ENCODE measurements at regions not wholly inside any gene's neighbourhood (a gene's known extent, or its start where the extent isn't known, plus 50 kb on each side); places are given as distances from the start of the nearest gene placed in this dataset.
"Not testable (repeated sequence)": the region's sequence is repeated elsewhere in the genome, so short reads cannot be mapped to it uniquely, and the experiment has no call there.

GRCh38 chr9:92242260-92243136, 51.0 kb downstream of the IARS1 start:
- no peak for ATAC-seq
- intact Hi-C loops (cut with DNase I, micrococcal nuclease): no loop called here

GRCh38 chr9:92236915-92237314, 56.6 kb downstream of the IARS1 start:
- intact Hi-C loops (cut with DNase I, micrococcal nuclease): loop anchor here in 1 of 2 donors (10.0 kb wide), 1 partner anchor 102 kb away; no protein-coding TSS in a partner anchor
- ATAC-seq (no peak), DNase-seq (no peak)

More at GRCh38 chr9:92242260-92243136, 51.0 kb downstream of the IARS1 start:
- no peak for DNase-seq

GRCh38 chr9:92236465-92236864, 57.0 kb downstream of the IARS1 start:
- DNase-seq (no peak), ATAC-seq (no peak)
- intact Hi-C loops (cut with DNase I, micrococcal nuclease): loop anchor here in 1 of 2 donors (10.0 kb wide), 1 partner anchor 102 kb away; no protein-coding TSS in a partner anchor

GRCh38 chr9:92234514-92234913, 59.0 kb downstream of the IARS1 start:
- intact Hi-C loops (cut with DNase I, micrococcal nuclease): loop anchor here in 1 of 2 donors (10.0 kb wide), 1 partner anchor 100 kb away; no protein-coding TSS in a partner anchor
- ATAC-seq (no peak), DNase-seq (no peak)

GRCh38 chr9:92232190-92232589, 61.3 kb downstream of the IARS1 start:
- intact Hi-C loops (cut with DNase I, micrococcal nuclease): loop anchor here in 1 of 2 donors (10.0 kb wide), 1 partner anchor 97 kb away; no protein-coding TSS in a partner anchor
- ATAC-seq: no peak
- DNase-seq: no peak

- intact Hi-C loops (cut with DNase I, micrococcal nuclease): no loop called here
- DNase-seq (no peak), ATAC-seq (no peak)
Measured at GRCh38 chr9:92228628-92229027, 64.9 kb downstream of the IARS1 start.

GRCh38 chr9:92224177-92224576, 69.3 kb downstream of the IARS1 start:
- intact Hi-C loops (cut with DNase I, micrococcal nuclease): no loop called here
- ATAC-seq (no peak), DNase-seq (no peak)

GRCh38 chr9:92223758-92224157, 69.7 kb downstream of the IARS1 start:
- ATAC-seq: no peak
- intact Hi-C loops (cut with DNase I, micrococcal nuclease): no loop called here

GRCh38 chr9:92208693-92209524, 84.6 kb downstream of the IARS1 start:
- DNase-seq (no peak), ATAC-seq (no peak)
- intact Hi-C loops (cut with DNase I, micrococcal nuclease): no loop called here

More at GRCh38 chr9:92223758-92224157, 69.7 kb downstream of the IARS1 start:
- no peak for DNase-seq

GRCh38 chr9:92206488-92206887, 87.0 kb downstream of the IARS1 start:
- DNase-seq (no peak), ATAC-seq (no peak)
- intact Hi-C loops (cut with DNase I, micrococcal nuclease): no loop called here

GRCh38 chr9:92203887-92204286, 88.7 kb upstream of the SPTLC1 start:
- intact Hi-C loops (cut with DNase I, micrococcal nuclease): not testable (repeated sequence)

GRCh38 chr9:92198237-92198636, 83.0 kb upstream of the SPTLC1 start:
- DNase-seq, ATAC-seq: not testable (repeated sequence)

More at GRCh38 chr9:92203887-92204286, 88.7 kb upstream of the SPTLC1 start:
- DNase-seq, ATAC-seq: not testable (repeated sequence)

GRCh38 chr9:92196909-92197308, 81.7 kb upstream of the SPTLC1 start:
- ATAC-seq: no peak

More at GRCh38 chr9:92198237-92198636, 83.0 kb upstream of the SPTLC1 start:
- intact Hi-C loops (cut with DNase I, micrococcal nuclease): not testable (repeated sequence)

GRCh38 chr9:92196400-92196799, 81.2 kb upstream of the SPTLC1 start:
- DNase-seq (no peak), ATAC-seq (no peak)
- intact Hi-C loops (cut with DNase I, micrococcal nuclease): no loop called here

More at GRCh38 chr9:92196909-92197308, 81.7 kb upstream of the SPTLC1 start:
- intact Hi-C loops (cut with DNase I, micrococcal nuclease): no loop called here
- DNase-seq: no peak

GRCh38 chr9:92191801-92192200, 76.6 kb upstream of the SPTLC1 start:
- intact Hi-C loops (cut with DNase I, micrococcal nuclease): no loop called here
- ATAC-seq (no peak), DNase-seq (no peak)

GRCh38 chr9:92190536-92190790, 75.2 kb upstream of the SPTLC1 start:
- intact Hi-C loops (cut with DNase I, micrococcal nuclease): no loop called here
- DNase-seq: no peak
- ATAC-seq: no peak

GRCh38 chr9:92189782-92190535, 74.7 kb upstream of the SPTLC1 start:
- intact Hi-C loops (cut with DNase I, micrococcal nuclease): no loop called here
- no peak for ATAC-seq
- DNase-seq: no peak

GRCh38 chr9:92188969-92189781, 74.0 kb upstream of the SPTLC1 start:
- ATAC-seq (no peak), DNase-seq (no peak)
- intact Hi-C loops (cut with DNase I, micrococcal nuclease): no loop called here
